ENCODE measurements at regions not wholly inside any gene's neighbourhood (a gene's known extent, or its start where the extent isn't known, plus 50 kb on each side); places are given as distances from the start of the nearest gene placed in this dataset.

DNA sequence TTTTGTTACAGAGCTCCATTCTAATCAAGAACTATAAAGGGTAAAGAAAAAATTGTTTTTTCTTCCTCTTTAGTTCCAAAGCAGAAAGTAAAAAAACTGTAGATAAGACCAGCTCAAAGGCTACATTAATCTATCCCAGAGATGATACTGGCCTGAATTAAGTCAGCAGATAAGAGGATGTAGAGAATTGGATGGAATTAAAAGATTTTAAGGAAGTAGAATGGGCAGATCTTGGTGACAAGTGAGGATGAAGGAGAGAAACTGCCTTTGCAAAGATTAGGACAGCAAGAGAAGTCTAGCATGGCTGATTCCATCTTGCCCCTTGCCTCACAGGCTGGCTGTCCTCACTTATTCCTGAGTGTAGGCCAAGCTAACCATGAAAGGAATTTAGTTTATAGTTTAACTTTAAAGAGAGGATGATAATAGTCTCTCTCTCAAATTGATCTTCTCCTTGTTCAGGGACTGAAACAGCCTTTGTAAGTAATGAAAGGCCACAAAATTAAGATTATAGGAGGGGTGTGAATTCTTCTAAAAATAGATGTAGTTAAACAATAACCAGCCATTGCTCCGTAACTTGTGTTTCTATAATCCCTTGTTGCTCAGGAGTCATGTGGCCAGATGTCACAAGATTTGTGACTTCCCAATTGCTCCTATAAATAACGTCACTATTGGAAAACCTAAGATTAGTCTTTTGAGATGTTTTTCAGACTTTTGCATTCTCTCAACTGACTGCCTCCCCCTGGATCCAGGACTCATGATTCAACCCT, 265.0 kb upstream of the USP24 start:
- Histone ChIP-seq H3K23me2 (ENCODE audit: low read depth, low read length) (no peaks in the 10 kb centered on the region), H3K4ac (replicated peaks; ENCODE audit: insufficient read length, low read depth, low read length) (no peak overlapping the region), H3K27me3 (replicated peaks in 1 of 4; ENCODE audit: control insufficient read depth in 3 of 4, extremely low read depth in 1 of 4, insufficient read depth in 3 of 4, low read length in 3 of 4) (no peaks in the 10 kb centered on the region), H2BK12ac (ENCODE audit: low read depth, low read length) (no peak overlapping the region), H3K14ac (ENCODE audit: insufficient read length) (no peak overlapping the region), H2AK5ac (ENCODE audit: low read depth, low read length) (no peak overlapping the region), H3K18ac (ENCODE audit: extremely low read depth, low read length) (no peak overlapping the region), H3K4me3 (ENCODE audit: extremely low read depth in 1 of 4, insufficient read depth in 2 of 4, low read depth in 3 of 4, low read length in 4 of 4) (no peak overlapping the region), H3K23ac (ENCODE audit: insufficient read length) (no peak overlapping the region), H3K79me1 (ENCODE audit: low read depth, low read length) (no peaks in the 10 kb centered on the region), H3K56ac (replicated peaks; ENCODE audit: insufficient read length, low read depth, low read length) (no peak overlapping the region), H3K36me3 (ENCODE audit: control insufficient read depth in 2 of 4, insufficient read depth in 4 of 4, low read length in 3 of 4) (no peaks in the 10 kb centered on the region), H3K79me2 (ENCODE audit: control insufficient read depth in 1 of 2, insufficient read depth in 2 of 2, low read length in 2 of 2) (no peaks in the 10 kb centered on the region), H3K9me3 (ENCODE audit: insufficient read depth in 2 of 2, low read depth in 1 of 2, low read length in 1 of 2) (no peaks in the 10 kb centered on the region), H4K20me1 (replicated peaks in 1 of 2; ENCODE audit: control insufficient read depth in 1 of 2, insufficient read depth in 2 of 2, low read length in 2 of 2) (no peaks in the 10 kb centered on the region), H4K8ac (ENCODE audit: extremely low read depth, insufficient read depth, low read length) (no peak overlapping the region), H3K4me2 (ENCODE audit: insufficient read depth in 1 of 2, low read depth in 2 of 2, low read length in 2 of 2) (no peak overlapping the region), H3K4me1 (replicated peaks in 1 of 4; ENCODE audit: control insufficient read depth in 3 of 4, insufficient read depth in 4 of 4, low read length in 3 of 4) (no peaks in the 10 kb centered on the region), H2BK5ac (ENCODE audit: low read depth, low read length) (no peak overlapping the region), H4K91ac (replicated peaks; ENCODE audit: insufficient read length, low read length) (no peak overlapping the region), H2BK20ac (ENCODE audit: low read length) (no peak overlapping the region), H2BK15ac (ENCODE audit: low read length) (no peak overlapping the region), H2AFZ (ENCODE audit: low read length) (no peak overlapping the region), H2BK120ac (replicated peaks; ENCODE audit: low read depth, low read length) (no peak overlapping the region), H4K5ac (ENCODE audit: insufficient read length, low read depth, low read length) (no peak overlapping the region), H3K9ac (replicated peaks in 1 of 4; ENCODE audit: extremely low read depth in 1 of 4, low read depth in 3 of 4, low read length in 3 of 4) (no peak overlapping the region), H3K27ac (ENCODE audit: low read depth, low read length) (no peak overlapping the region; the same call in 1 of the 2 replicates)
- DNase-seq (ENCODE audit: low read depth in 1 of 2, low spot score in 2 of 2) (no peak), FAIRE-seq (no peak)
- no peak for TF ChIP-seq POLR2AphosphoS5 (IDR thresholded peaks at IDR 0.05; ENCODE audit: low read depth, low read length)
- TF ChIP-seq FOSL1 (IDR thresholded peaks at IDR 0.05; ENCODE audit: insufficient read depth, low read depth, low read length) = no peak
- TF ChIP-seq RNF2 (IDR thresholded peaks at IDR 0.05; ENCODE audit: borderline replicate concordance, low read depth, low read length, missing control alignments, poor library complexity, severe bottlenecking) = no peak
- TF ChIP-seq KDM5A (IDR thresholded peaks at IDR 0.05; ENCODE audit: low read length) = no peak
- TF ChIP-seq CBX8 (IDR thresholded peaks at IDR 0.05; ENCODE audit: borderline replicate concordance, low read depth, low read length) = no peak
- CTCF ChIA-PET (ENCODE audit: partially characterized antibody) = interaction anchor here (0.9 to 2.3 kb wide), 14 partner anchors 12 to 1104 kb away, joined by 3 to 14 read pairs (median 5); no protein-coding TSS in a partner anchor
- WGBS, 2 experiments (ENCODE audit: extremely low coverage in 1 of 2, insufficient coverage in 1 of 2, insufficient read length in 1 of 2, insufficient replicate concordance in 2 of 2, low coverage in 1 of 2, low lambda C conversion rate in 2 of 2, missing lambda C conversion rate in 1 of 2) = 88% methylated on average over 2 of the region's 2 CpGs; no CpG with 5 or more reads in 1 of the 2 experiments
- POLR2A ChIA-PET (ENCODE audit: partially characterized antibody) = no interaction called here
